ENCODE measurements at regions not wholly inside any gene's neighbourhood (a gene's known extent, or its start where the extent isn't known, plus 50 kb on each side); places are given as distances from the start of the nearest gene placed in this dataset.

GRCh38 chr2:75310876-75311275 is 111.6 kb upstream of the TACR1 start:
- intact Hi-C loops (cut with DNase I) = no loop called here
- TF ChIP-seq EP300 (IDR thresholded peaks at IDR 0.05) = no peak
- no peak for TF ChIP-seq POLR2AphosphoS5 (IDR thresholded peaks at IDR 0.05)
- no peak for TF ChIP-seq POLR2A (IDR thresholded peaks at IDR 0.05; ENCODE audit: low read depth)
- TF ChIP-seq CTCF (IDR thresholded peaks at IDR 0.05) = no peak
- 82% methylated on average over 4 of the region's 4 CpGs for WGBS

GRCh38 chr2:75309596-75310463 is 110.5 kb upstream of the TACR1 start:
- no peak for DNase-seq (ENCODE audit: extremely low spot score)
- intact Hi-C loops (cut with DNase I) = no loop called here
- Histone ChIP-seq H3K4me1 (no peaks in the 10 kb centered on the region), H3K4me3 (no peak overlapping the region), H3K27me3 (no peaks in the 10 kb centered on the region), H3K27ac (replicated peaks in 1 of 4) (no peak overlapping the region), H3K9me3 (no peaks in the 10 kb centered on the region), H3K36me3 (no peaks in the 10 kb centered on the region)
- WGBS = 80% methylated on average over 2 of the region's 2 CpGs
- TF ChIP-seq CTCF (IDR thresholded peaks at IDR 0.05) = no peak
- TF ChIP-seq POLR2AphosphoS5 (IDR thresholded peaks at IDR 0.05) = no peak
- TF ChIP-seq POLR2A (IDR thresholded peaks at IDR 0.05; ENCODE audit: low read depth) = no peak
- TF ChIP-seq EP300 (IDR thresholded peaks at IDR 0.05) = no peak

More at GRCh38 chr2:75310876-75311275, 111.6 kb upstream of the TACR1 start:
- no peak for DNase-seq (ENCODE audit: extremely low spot score)
- no peaks in the 10 kb centered on the region for H3K9me3 ChIP-seq
- H3K27me3 ChIP-seq = no peaks in the 10 kb centered on the region
- no peaks in the 10 kb centered on the region for H3K36me3 ChIP-seq
- no peak overlapping the region for H3K4me3 ChIP-seq
- H3K27ac ChIP-seq (replicated peaks in 1 of 4) = no peak overlapping the region
- no peaks in the 10 kb centered on the region for H3K4me1 ChIP-seq

- no peak overlapping the region for H3K27ac ChIP-seq (replicated peaks in 1 of 4)
- no peaks in the 10 kb centered on the region for H3K27me3 ChIP-seq
- H3K36me3 ChIP-seq = no peaks in the 10 kb centered on the region
- no peaks in the 10 kb centered on the region for H3K4me1 ChIP-seq
- intact Hi-C loops (cut with DNase I) = no loop called here
- no peaks in the 10 kb centered on the region for H3K9me3 ChIP-seq
- no peak for TF ChIP-seq CTCF (IDR thresholded peaks at IDR 0.05)
- no peak for TF ChIP-seq EP300 (IDR thresholded peaks at IDR 0.05)
- no peak for TF ChIP-seq POLR2AphosphoS5 (IDR thresholded peaks at IDR 0.05)
- TF ChIP-seq POLR2A (IDR thresholded peaks at IDR 0.05; ENCODE audit: low read depth) = no peak
- 92% methylated on average over 1 of the region's 1 CpG for WGBS
- H3K4me3 ChIP-seq = no peak overlapping the region
- DNase-seq (ENCODE audit: extremely low spot score) = no peak
Measured at GRCh38 chr2:75303227-75303626, 103.9 kb upstream of the TACR1 start.

- WGBS = 67% methylated on average over 1 of the region's 1 CpG
- no peak for DNase-seq (ENCODE audit: extremely low spot score)
- TF ChIP-seq POLR2A (IDR thresholded peaks at IDR 0.05; ENCODE audit: low read depth) = no peak
- TF ChIP-seq EP300 (IDR thresholded peaks at IDR 0.05) = no peak
- no peak for TF ChIP-seq CTCF (IDR thresholded peaks at IDR 0.05)
- TF ChIP-seq POLR2AphosphoS5 (IDR thresholded peaks at IDR 0.05) = no peak
- Histone ChIP-seq H3K9me3 (no peaks in the 10 kb centered on the region), H3K4me3 (no peak overlapping the region), H3K4me1 (no peaks in the 10 kb centered on the region), H3K27ac (replicated peaks in 1 of 4) (no peak overlapping the region), H3K27me3 (no peaks in the 10 kb centered on the region), H3K36me3 (no peaks in the 10 kb centered on the region)
- intact Hi-C loops (cut with DNase I) = no loop called here
Measured at GRCh38 chr2:75294362-75294761, 95.0 kb upstream of the TACR1 start.

Measured in esophagus muscularis mucosa (tissue), 4 donors.